ENCODE measurements at regions not wholly inside any gene's neighbourhood (a gene's known extent, or its start where the extent isn't known, plus 50 kb on each side); places are given as distances from the start of the nearest gene placed in this dataset.
"Not testable (repeated sequence)": the region's sequence is repeated elsewhere in the genome, so short reads cannot be mapped to it uniquely, and the experiment has no call there.

DNA sequence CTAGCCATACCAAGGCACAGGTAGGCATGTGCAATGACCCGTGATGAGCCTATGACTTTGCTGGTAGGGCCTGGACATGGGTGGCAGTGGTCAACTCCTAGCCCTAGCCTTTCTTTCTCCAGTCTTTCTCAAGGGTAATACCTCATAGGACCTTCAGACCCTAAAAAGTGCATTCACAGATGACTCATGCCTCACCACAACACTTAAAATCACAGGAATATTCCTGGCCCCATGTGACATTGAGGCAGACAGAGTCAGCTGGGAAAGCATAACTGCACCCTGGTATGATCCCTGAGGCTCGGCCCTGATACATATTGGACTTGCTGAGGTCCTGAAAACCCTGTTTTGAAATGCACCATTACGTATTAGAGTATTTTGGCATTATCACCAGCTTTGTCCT, 449.5 kb downstream of the HINT1 start:
- peak; percentile 67 for DNase-seq

DNA sequence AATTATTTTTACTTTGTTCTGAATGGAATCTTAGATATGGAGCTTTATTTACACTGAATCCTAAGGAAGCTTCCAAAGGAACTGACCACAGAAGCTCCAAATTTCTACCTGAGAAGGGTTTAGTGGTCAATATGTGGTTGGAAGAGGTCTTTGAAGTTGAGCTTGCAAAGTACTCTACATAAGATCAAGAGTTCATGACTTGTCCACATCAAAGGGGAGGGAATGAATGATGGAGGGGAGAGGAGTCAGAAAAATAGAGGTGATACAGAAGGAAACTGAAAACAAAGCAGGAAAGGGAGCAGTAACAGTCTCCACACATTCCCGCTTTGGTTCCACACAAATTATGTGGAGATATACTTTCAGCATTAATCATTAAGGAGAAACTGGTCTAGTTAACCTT, 450.9 kb downstream of the HINT1 start:
- no peak for DNase-seq

DNA sequence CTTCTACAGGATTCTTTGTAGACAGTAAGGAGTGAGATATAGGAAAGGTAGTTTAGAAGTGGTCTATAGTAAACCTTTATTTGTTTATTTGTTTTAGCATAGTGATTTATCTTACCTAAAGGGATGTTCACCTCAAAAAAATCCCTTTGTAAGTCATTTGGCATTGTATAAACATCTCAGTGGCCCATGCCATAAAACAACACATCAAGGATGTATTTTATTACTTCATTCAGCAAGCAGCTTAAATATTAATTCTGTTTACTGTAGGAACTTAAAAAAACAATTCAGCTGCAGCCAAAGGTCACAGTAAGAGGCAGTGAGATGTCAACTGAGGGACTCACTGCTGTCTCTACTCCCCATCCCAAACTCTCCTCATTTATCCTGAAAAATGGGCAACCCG, 452.7 kb downstream of the HINT1 start:
- no peak for DNase-seq

DNA sequence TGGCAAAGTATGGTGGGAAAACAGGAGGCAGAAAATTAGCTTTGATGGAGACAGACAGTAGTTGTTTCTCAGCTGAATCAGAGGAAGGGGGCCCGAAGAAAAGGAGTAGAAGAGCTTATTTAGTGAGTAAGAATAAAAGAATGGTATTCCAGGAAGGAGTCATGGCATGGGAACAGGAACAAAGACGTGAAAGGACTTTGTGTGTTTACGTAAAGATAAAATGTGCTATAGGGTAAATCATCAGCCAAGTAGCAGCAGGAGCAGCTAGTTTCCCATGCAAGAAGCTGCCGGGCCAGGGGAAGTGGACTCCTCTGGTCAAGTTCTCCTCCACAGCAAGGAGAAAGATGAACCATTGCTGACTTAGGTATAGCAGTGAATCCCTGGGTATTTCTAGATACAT, 454.5 kb downstream of the HINT1 start:
- peak; percentile 96 for DNase-seq

DNA sequence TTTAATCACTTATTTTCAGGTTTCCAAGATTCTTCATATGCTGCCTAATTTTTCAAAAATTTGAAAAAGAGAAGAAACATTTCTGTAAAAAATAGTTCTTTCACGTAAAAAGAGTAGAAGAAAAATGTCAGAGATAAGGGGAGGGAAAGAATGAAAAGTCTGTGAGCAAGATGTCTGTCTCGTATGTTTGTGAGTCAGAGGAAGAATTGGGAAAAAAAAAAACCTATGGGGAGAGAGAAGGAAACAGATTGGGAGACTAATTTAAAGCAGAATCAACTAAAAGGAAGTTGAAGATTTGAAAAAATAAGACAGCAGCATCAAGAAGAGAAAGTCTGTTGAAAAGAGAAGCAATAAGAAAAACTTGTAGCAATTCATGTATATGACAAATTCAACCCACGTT, 456.3 kb downstream of the HINT1 start:
- peak; percentile 71 for DNase-seq

DNA sequence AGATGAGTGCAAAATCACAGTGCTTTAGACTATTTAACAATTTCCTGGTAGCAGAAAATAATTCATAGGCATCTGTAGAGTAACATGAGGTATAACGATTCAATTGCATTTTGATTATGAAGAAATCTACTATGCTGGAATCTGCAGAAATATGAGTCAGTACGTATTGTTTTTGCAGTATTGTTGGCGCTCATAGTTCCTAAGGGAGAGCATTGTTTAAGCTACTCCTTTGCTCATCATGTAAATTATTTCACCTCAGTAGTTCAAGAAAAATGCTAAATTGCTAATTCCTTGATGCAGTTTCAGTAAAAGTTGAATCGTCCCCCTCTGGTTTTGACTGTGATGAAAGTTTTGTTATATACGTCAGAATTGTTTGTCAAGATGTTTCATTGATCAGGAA, 458.4 kb downstream of the HINT1 start:
- DNase-seq: peak; percentile 36

DNA sequence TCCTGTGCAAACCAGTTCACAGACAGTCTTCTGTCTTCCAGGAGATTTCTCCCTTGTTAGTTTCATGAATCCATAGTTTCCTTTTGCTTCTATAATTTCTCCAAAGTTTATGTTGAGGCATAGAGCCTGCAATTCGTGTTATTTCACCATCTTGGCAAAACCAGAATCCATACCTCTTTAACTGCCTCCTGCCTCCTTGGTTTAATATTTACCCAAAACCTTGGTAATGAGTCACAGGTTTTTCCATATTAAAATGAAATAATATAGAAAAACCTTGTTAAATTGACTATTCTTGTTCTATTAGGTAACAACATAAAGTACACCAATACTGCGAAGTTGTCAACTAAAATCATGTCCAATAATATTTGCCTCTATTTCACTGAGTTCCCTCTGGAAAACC, 459.7 kb downstream of the HINT1 start:
- DNase-seq: no peak

DNA sequence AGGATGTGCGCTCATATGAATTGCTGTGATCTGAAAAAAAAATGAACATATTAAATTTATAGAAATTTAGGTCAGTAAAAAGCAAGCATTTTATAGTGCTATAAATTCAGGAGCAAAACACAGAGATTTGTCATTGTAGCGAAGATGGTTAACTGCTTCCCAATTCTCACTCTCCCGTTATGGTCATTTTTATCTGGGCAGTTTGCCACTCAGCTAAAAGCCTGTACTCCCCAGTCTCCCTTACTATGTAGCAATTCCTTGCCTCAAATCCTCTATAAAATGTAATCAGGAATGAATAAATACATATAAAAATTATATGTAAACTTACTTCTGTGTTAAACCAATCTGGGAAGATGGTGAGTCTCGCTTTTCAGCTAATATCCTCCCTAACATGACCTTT, 471.5 kb downstream of the HINT1 start:
- DNase-seq: no peak

DNA sequence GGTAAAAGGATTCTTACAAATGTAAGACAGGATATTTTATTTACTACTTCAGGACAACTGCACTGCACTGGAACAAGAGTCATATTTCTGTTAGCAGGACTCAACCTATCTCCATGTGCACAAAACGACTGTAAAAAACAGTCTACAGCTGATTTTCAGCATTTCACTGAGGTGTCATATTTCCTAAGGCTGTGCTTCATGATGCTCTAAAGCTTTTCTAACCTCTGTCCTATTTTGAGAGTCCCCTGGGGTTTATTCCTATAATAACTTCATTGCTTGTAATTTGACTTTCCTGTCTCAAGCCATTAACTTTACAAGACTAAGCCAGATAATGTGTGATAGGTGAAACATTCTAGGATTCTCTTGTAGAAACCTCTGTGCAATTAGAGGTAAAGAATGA, 472.3 kb downstream of the HINT1 start:
- peak; percentile 55 for DNase-seq

DNA sequence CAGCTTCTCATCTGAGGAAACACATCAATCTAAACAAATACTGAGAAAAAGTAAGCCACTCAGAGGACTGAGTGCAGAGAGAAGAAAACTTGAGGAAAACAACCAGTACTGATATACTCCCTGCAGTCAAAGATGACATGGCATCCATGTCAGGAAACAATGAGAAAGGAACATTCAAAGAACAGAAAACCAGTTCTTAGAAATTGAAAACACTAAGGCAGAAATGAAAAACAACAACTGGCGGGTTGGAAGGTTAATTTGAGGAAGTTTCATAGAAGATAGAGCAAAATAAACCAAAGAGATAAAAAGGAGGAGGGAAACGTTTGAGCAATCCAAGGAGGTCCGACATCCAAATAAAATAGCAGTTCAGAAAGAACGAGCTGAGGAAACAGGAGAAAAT, 475.2 kb downstream of the HINT1 start:
- no peak for DNase-seq

DNA sequence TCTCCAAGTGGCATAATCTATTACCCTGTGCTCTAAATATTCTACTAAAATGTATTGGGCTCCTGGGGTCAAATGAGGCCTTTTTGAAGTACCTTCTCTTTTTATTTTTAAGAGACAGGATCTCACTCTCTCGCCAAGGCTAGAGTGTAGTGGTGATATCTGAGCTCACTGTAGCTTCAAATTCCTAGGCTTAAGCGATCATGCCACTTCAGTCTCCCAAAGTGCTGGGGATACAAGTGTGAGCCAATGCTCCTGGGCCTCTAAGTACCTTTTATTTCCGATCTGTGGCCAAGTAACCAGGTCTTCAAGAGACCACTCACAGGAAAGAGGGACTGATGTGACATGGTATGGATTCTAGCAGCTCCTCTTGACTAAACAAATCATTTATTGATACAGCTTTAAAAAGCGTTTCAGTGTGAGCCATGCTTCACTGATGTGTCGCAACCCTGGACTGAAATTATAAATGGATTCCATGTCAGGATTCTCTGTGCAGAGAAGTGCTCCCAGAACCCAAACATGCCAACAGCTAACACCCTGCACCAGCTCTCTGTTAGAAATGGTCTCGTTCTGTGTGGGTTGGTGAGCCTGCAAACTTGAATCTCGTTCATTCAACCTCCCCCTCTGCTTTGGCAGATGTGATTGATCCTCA, 477.8 kb downstream of the HINT1 start:
- no peak for DNase-seq

DNA sequence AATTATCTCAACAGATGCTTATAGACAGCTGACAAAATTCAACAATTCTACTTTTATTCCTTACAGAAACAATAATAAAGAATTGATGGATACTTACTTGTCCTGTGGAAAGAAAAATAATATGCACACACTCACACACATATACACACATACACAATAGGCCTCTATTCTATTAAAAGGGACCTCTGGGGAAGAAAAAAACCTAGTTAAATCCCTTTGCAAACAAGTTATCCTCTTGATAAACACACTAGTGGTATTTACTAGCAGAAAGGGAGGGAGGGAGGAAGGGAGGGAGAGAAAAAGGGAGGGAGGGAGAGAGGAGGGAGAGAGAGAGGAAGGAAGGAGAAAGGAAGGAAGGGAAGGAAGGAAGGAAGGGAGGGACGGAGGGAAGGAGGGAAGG, 486.4 kb downstream of the HINT1 start:
- no peak for DNase-seq

DNA sequence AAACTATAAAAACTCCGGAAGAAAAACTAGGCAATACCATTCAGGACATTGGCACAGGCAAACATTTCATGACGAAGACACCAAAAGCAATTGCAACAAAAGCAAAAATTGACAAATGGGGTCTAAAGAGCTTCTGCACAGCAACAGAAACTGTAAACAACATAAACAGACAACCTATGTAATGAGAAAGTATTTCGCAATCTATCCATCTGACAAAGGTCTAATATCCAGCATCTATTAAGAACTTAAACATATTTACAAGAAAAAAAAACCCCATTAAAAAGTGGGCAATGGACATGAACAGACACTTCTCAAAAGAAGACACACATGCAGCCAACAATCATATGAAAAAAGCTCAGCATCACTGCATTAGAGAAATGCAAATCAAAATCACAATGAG, 498.6 kb downstream of the HINT1 start:
- DNase-seq: no peak

DNA sequence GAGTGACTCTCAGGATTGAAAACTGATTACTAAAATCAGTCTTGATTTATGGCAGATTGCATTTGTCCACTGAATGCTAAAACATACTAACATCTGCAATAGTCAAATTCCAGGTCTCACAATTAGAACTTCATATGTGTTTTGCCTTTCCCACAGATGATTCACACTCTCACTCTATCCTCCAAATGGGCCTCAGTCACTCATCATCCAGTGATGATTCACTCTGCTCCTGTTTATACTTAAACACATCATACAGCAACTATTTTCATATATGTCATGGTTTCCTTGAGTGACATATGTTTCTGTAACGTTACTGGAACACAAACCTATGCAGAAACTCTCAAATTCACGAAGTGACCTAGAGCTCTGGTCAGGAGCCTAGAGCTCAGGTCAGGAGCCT, 512.9 kb downstream of the HINT1 start:
- DNase-seq: peak; percentile 94

DNA sequence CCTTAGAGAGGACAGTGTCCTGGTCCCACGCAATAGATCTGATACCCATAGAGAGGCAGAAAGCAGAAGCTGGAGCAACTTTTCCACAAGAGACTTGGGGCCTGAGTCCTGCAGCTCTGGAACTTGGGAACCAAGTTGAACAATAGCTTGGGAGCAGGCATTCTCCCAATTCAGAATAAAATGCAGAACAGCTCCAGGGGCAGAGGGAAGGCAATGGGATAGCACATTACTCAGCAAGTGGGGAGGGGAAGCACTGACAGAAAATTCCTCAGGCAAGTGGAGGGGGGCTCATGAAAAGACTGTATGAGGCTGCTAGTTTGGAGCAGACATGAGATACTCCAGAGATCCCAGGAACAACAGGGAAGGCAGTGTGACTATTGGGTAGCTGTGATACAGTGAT, 513.6 kb downstream of the HINT1 start:
- DNase-seq: peak; percentile 4

DNA sequence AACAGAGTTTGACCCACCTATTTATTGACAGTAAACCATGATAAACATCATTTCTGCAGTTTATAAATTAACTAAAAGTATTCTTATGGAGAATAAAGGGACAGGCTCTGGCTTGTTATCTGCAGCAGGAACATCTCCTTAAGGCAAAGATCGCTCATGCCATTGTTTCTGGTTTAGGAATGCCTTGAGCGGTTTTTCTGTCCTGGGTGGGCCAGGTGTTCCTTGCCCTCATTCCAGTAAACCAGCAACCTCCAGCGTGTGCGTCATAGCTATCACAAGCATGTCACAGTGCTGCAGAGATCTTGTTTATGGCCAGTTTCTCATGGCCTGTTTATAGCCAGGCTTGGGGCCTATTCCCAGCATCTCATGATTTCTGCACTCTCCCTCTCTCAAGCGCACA, 521.7 kb downstream of the HINT1 start:
- no peak for DNase-seq

DNA sequence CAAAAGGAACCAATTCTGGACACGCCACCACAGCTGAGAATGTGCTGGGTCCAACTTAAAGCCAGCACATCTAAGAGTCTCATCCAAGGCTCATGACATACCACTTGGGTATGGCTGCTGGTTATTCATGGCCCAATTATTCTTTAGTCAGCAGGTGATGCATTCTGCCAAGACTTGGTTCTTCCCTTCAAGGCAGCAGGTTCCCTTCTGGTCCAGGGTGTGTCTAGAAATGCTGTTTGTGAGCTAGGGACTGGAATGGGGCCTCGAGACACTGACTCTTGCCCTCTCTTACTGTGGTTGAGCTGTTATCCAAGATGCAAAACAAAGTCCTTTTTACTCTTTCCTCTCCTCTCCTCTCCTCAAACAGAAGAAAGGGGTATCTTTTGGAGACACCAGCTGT, 522.6 kb downstream of the HINT1 start:
- DNase-seq: no peak

DNA sequence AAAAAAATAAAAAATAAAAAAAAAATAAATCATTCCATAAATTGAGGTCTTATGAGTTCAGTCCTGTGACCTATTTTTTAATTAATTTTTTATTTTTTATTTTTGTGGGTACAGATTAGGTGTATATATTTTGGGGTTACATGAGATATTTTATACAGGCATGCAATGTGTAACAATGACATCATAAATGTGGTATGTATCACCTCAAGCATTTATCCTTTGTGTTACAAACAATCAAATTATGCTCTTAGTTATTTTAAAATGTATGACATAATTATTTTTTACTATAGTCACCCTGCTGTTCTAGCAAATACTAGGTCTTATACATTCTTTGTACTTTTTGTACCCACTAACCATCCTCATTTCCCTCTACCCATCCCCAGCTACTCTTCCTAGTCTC, 537.9 kb downstream of the HINT1 start:
- DNase-seq: no peak

DNA sequence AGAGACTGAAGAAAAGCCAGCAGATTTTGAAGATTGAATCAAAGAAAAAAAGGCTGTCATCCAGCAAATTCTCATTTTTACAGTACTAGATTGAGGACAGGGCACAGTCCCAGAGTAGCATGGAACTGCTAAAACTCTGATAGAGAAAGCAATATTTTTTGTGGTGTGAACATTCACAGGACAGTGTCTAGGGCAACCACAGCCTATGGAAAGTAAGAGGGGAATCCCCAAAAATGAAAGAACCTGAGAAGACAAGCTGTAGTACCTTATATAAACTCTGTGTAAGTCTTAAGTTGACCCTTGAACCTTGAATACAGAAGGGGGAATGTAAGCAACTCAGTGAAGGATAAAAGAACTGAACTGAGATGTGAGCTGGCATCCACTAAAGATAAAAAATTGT, 540.3 kb downstream of the HINT1 start:
- no peak for DNase-seq

DNA sequence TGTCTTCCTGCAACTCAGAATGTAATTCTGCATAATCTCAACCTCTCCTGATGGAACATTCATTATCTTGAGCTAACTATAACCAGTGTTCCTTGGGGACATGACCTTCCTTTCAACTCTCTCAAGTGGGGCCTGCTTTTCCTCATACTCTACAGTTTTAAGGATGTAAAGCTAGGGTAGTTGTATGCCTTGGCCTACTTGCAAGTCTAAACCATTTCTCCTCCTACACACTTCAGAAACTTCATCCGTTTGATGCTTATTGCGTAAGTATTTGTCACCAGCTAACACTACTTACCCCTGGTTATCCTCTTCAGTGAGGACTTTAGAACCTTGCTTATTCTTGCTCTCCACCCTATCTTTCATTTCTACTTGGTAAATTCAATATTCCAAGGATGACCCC, 548.9 kb downstream of the HINT1 start:
- no peak for DNase-seq

DNA sequence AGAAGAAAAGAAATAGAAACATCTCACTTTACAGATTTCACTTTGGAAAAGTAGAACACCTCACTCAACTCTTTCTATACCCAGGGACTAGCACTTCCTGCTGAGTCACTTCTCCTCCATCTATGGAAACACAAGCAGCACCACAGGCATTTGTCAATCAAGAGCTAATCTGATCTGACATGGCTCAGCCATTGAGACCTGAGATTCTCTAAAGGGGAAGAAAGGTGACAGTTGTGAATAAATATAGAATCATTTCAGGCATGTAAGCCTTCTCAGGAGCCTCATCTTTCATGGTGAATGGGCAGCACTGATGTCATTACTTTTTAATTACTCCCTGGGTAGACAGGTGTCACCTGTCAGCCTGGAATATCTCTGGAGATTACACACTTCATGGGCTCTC, 559.8 kb downstream of the HINT1 start:
- DNase-seq: peak; percentile 6

DNA sequence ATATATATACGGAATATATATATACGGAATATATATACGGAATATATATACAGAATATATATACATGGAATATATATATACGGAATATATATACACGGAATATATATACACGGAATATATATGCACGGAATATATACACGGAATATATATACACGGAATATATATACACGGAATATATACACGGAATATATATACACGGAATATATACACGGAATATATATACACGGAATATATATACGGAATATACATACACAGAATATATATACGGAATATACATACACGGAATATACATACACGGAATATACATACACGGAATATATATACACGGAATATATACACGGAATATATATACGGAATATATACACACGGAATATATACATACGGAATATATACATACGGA, 568.4 kb downstream of the HINT1 start:
- DNase-seq: not testable (repeated sequence)

DNA sequence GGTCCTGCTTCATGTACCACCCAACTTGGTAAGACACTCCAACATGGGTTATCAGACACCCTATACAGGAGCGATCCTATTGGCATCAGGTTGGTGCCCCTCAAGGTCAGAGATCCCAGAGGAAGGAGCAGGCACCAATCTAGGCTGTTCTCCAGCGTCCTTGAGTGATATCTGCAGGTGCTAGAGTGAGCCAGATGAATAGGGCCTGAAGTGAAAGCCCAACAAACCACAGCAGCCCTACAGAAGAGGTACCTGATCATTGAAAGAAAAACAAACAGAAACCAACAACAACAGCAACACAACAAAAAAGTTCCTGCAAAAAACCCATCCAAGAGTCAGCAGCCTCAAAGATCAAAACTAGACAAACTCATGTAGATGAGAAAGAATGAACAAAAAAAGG, 584.8 kb downstream of the HINT1 start:
- no peak for DNase-seq

DNA sequence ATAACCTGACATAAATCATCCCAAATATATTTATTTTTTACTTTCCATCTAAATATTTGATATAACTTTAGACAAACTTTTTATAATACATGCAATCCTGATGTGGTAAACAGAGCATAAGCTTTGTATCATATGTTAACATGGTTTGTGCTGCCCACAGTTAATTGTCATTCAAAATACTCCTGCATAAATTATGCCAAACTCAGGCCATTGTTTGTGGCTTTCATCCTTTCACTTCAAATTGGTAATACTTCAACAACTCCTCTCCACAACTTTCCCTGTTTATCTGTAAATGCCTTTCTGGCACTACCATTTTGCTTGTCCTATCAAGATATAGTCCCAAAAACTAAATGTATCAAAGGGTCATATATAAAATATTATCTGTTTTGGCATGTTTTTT, 586.7 kb downstream of the HINT1 start:
- no peak for DNase-seq

DNA sequence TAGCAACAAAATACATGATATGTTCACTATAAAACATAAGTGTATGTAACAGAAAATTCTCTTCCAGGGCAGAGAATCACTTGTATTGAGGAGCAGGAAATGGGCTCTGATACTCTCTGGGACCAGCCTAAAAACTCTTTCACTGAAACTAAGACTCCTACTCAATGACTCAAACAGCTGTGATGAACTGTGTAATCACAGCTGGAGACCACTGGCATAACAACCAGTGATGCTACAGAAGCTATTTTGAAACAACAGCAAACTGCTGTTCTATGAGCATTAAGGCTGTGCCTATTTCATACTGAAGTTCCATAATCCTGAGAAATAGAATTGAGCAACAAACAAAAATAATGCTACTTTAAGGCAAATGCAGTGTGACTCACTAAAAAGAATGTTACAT, 594.0 kb downstream of the HINT1 start:
- peak; percentile 38 for DNase-seq

DNA sequence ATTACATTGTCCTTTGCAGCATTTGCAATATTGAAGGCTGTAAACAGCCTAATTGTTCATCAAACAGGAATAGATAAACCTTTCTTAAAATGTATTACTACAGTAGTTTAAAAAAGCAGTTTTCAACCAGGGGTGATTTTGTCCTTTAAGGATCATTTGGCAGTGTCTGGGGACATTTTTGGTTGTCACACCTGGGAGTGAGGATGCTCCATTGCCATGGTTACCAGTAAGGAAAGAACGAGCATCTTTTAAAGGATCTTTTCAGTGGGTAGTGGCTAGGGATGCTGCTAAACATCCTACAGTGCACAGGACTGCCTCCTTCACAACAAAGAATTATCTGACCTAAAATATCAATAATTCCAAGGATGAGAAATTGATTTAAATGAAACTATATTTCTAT, 596.3 kb downstream of the HINT1 start:
- no peak for DNase-seq
